Endothelial cell (in vitro differentiated cells): ENCODE measurements at regions not wholly inside any gene's neighbourhood (a gene's known extent, or its start where the extent isn't known, plus 50 kb on each side); places are given as distances from the start of the nearest gene placed in this dataset.

Experiments
- DNase-seq: peaks from one replicate; pipeline ENCODE4 v3.0.0; 2021; ENCODE audit warnings: low spot score
- H3K27ac Mint-ChIP-seq: one replicate; pipeline ENCODE4 v1.8.0; 2021; ENCODE audit warnings: mixed read lengths, inconsistent platforms; ENCODE audit not compliant: unreplicated experiment
- H3K27me3 Mint-ChIP-seq: one replicate; pipeline ENCODE4 v1.8.0; 2021; ENCODE audit warnings: mild to moderate bottlenecking, moderate library complexity, mixed read lengths, inconsistent platforms; ENCODE audit not compliant: unreplicated experiment
- H3K36me3 Mint-ChIP-seq: one replicate; pipeline ENCODE4 v1.8.0; 2021; ENCODE audit warnings: mild to moderate bottlenecking, low read depth, mixed read lengths, inconsistent platforms; ENCODE audit not compliant: unreplicated experiment
- H3K4me1 Mint-ChIP-seq: one replicate; pipeline ENCODE4 v1.8.0; 2021; ENCODE audit warnings: mild to moderate bottlenecking, mixed read lengths, inconsistent platforms; ENCODE audit not compliant: unreplicated experiment
- H3K4me3 Mint-ChIP-seq: one replicate; pipeline ENCODE4 v1.8.0; 2021; ENCODE audit warnings: mild to moderate bottlenecking, mixed read lengths, inconsistent platforms; ENCODE audit not compliant: unreplicated experiment
- H3K9me3 Mint-ChIP-seq: one replicate; pipeline ENCODE4 v1.8.0; 2021; ENCODE audit warnings: mixed read lengths, inconsistent platforms; ENCODE audit not compliant: unreplicated experiment
- TF ChIP-seq, protein P1 (sequence below): fragments of 200-600 bp; sonication (generic); IDR thresholded peaks from one replicate; pipeline ENCODE4 v1.5.0; 2021; ENCODE audit warnings: antibody characterized with exemption; ENCODE audit not compliant: unreplicated experiment

DNA sequence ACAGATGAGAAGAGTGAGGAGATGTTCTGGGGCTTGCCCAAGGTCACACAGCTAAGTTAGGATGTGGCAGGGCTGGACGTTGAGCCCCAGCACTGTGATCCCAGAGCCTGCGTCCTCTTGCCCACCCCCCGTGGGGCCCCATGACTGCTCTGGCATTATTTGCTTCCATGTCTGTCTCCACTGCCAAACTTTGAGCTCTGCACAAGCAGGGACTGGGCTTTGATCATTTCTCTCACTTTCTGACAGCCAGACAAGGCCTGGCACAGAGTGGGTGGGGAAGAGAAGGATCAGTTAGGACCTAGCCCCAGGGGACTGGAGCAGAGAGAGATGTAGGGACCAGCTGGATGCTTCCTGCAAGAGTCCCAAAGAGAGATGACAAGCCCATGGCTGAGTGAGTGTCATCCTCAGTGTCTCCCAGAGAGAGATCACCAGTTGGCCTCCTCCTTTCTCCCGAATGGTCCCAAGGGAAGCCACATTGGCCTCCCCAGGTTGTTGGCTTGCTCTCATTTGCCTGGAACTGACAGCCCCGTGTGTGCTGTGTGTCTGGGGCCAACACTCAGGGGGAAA, 126.7 kb upstream of the PWP1 start:
- H3K4me1 Mint-ChIP-seq, result peaks cover 7% of the 10 kb centered on the region
- no peak for DNase-seq
- no peaks in the 10 kb centered on the region for H3K27me3 Mint-ChIP-seq
- no peak overlapping the region for H3K4me3 Mint-ChIP-seq
- no peaks in the 10 kb centered on the region for H3K9me3 Mint-ChIP-seq
- TF ChIP-seq, protein P1, sequence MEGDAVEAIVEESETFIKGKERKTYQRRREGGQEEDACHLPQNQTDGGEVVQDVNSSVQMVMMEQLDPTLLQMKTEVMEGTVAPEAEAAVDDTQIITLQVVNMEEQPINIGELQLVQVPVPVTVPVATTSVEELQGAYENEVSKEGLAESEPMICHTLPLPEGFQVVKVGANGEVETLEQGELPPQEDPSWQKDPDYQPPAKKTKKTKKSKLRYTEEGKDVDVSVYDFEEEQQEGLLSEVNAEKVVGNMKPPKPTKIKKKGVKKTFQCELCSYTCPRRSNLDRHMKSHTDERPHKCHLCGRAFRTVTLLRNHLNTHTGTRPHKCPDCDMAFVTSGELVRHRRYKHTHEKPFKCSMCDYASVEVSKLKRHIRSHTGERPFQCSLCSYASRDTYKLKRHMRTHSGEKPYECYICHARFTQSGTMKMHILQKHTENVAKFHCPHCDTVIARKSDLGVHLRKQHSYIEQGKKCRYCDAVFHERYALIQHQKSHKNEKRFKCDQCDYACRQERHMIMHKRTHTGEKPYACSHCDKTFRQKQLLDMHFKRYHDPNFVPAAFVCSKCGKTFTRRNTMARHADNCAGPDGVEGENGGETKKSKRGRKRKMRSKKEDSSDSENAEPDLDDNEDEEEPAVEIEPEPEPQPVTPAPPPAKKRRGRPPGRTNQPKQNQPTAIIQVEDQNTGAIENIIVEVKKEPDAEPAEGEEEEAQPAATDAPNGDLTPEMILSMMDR, result no peak
- no peaks in the 10 kb centered on the region for H3K36me3 Mint-ChIP-seq
- no peak overlapping the region for H3K27ac Mint-ChIP-seq

DNA sequence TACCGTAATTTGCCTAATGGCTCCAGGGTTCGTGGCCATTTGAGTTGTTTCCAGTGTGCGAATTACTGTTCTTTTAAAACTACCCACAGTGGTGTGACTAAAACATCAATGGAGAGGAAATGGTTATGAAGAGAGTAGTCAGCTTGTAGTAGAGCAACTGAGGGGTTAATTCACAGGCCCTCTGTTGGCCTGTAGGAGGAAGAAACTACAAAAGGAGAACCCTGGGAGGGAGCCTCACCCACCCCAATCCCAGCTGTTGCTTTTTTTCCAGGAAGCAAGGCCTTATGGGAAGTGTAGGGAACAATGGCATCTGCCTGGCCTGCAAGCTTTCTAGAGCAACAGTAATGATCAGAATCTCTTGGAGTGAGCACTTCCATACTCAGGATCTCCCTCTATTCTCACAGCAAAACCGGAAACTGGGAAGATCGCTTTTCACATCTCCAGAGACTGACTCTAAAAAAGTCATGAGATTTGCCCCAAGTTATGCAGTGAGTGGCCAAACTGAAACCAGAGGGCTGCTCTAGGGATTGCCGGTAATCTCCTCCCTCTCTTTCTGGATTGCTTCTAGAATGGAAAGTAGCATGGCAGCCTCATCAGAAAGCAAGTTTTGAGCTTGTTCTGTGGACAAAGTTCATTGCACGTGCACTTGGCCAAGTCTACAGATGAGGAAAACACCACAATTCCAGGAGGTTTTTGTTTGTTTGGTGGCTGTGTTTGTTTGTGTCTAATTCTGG, 125.3 kb upstream of the PWP1 start:
- Mint-ChIP-seq H3K27me3 (no peaks in the 10 kb centered on the region), H3K4me3 (no peak overlapping the region), H3K9me3 (no peaks in the 10 kb centered on the region), H3K4me1 (peaks cover 7% of the 10 kb centered on the region), H3K36me3 (no peaks in the 10 kb centered on the region), H3K27ac (no peak overlapping the region)
- DNase-seq, result peak; percentile 9
- TF ChIP-seq, protein P1, result no peak

DNA sequence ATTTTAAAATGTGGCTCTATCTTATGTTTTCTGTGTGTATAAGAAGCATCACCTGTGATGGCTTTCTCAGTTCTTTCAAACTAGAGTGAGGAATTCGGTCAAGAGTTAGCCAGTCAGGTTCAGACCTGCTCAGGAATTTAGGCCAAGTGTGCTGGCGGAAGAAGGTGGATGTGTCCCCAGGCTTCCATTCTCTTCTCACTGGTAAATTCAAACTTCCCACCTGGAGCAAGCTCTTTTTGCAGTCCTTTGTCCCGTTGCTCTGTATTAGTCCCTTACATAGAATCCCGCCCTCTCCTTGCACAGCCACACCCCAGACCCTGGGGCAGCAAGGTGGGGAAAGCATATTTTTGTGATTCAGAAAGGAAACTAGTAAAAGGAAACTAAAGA, 124.7 kb upstream of the PWP1 start:
- no peak for DNase-seq
- H3K4me3 Mint-ChIP-seq, result no peak overlapping the region
- H3K4me1 Mint-ChIP-seq, result peaks cover 7% of the 10 kb centered on the region
- no peaks in the 10 kb centered on the region for H3K27me3 Mint-ChIP-seq
- no peak overlapping the region for H3K27ac Mint-ChIP-seq
- no peaks in the 10 kb centered on the region for H3K9me3 Mint-ChIP-seq
- TF ChIP-seq, protein P1, result no peak
- no peaks in the 10 kb centered on the region for H3K36me3 Mint-ChIP-seq

DNA sequence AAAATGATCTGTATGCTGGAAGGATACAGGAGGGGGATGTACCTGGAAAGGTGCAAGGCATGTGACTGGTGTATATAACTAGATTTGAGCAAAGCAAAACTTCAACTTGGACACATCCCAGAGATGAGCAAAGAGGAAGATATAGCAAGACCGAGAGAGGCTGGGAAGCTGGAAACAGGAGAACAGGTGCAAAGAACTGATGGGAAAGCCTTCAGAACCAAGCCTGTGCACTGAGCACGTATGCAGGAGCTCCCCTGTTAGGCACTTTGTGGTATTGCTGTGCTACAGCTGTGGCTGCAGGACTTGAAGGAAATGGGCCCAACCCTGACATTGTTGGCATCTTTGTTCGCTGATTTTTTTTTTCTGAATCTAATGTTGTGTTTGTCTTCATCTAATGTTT, 120.7 kb upstream of the PWP1 start:
- H3K4me1 Mint-ChIP-seq, result peaks cover 7% of the 10 kb centered on the region
- H3K4me3 Mint-ChIP-seq, result no peak overlapping the region
- TF ChIP-seq, protein P1, result no peak
- no peaks in the 10 kb centered on the region for H3K27me3 Mint-ChIP-seq
- H3K9me3 Mint-ChIP-seq, result no peaks in the 10 kb centered on the region
- H3K36me3 Mint-ChIP-seq, result no peaks in the 10 kb centered on the region
- H3K27ac Mint-ChIP-seq, result no peak overlapping the region
- DNase-seq, result peak; percentile 33

DNA sequence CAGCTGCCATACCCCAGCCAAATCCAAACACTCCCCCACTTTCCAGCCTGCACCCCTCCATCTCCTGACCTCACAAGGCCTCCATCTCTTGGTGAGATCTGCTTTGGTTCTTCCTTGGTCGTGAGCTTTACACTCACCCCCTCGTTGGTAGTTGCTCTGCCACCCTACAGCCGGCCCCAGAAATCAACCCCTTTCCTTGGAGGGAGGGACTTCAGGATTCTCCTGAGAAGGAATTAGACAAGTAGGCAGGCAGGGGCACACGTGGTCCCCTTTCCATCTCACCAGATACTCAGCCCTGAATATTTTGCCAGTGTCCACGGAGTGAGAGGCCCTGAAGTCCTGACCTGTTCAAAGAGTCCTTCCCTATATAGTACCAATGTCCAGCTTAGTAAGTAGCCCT, 120.0 kb upstream of the PWP1 start:
- H3K36me3 Mint-ChIP-seq, result no peaks in the 10 kb centered on the region
- TF ChIP-seq, protein P1, result no peak
- H3K4me3 Mint-ChIP-seq, result no peak overlapping the region
- no peak for DNase-seq
- H3K4me1 Mint-ChIP-seq, result peaks cover 3% of the 10 kb centered on the region
- H3K27ac Mint-ChIP-seq, result no peak overlapping the region
- no peaks in the 10 kb centered on the region for H3K9me3 Mint-ChIP-seq
- H3K27me3 Mint-ChIP-seq, result no peaks in the 10 kb centered on the region
